HG03457 (cell line): ENCODE measurements at regions not wholly inside any gene's neighbourhood (a gene's known extent, or its start where the extent isn't known, plus 50 kb on each side); places are given as distances from the start of the nearest gene placed in this dataset.
"Not testable (repeated sequence)": the region's sequence is repeated elsewhere in the genome, so short reads cannot be mapped to it uniquely, and the experiment has no call there.

Experiments used
- ATAC-seq: cut with Tn5 transposase; IDR thresholded peaks from one replicate; pipeline ENCODE4 v1.9.1; 2021; ENCODE audit warnings: moderate number of reproducible peaks; ENCODE audit not compliant: unreplicated experiment

DNA sequence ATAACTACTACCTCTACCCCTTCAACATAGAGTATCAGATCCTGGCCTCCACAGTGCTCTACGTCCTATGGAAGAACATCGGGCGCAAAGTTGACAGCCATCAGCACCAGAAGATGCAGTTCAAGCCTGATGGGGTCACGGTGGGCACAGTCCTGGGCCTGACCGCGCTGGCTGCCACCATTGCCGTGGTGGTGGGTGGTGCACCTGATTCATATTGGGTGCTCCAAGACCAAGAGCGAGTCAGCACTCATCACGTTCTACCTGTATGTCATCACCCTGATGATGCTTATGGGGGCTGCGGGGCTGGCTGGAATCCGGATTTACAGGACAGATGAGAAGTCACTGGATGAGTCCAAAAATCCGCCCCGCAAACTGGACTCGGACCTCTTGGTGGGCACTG is 846.4 kb downstream of the RPIA start:
- not testable (repeated sequence) for ATAC-seq

DNA sequence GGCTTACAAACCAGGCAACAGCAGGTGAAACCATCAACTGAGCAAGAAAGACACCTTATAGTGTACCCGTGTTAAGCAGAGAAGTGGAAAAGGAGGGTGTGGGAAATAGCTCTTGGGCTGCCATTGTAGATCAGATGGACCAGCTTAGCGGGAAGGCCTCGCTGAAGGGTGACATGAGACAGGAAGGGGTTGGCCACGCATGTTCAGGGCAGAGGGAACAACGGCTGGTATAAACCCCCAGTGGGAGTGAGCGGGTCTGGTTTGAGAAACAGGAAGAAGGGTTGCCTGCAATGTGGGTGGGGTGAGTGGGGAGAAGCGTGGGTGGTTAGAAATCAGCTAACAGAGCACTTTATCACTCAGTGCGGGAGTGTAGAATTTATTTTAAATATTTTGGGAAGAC is 852.6 kb downstream of the RPIA start:
- ATAC-seq, result not testable (repeated sequence)

DNA sequence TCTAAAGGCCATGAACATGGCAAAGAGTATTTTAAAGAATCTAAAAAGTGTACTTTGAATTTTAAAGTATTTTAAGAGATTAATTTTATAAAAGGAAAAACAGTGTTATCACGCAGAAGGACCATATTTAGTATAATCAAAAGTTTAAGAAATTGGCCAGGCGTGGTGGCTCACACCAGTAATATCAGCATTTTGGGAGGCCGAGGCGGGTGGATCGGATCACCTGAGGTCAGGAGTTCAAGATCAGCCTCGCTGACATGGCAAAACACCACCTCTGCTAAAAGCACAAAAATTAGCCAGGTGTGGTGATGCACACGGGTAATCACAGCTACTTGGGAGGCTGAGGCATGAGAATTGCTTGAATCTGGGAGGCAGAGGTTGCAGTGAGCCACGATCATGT is 887.7 kb downstream of the RPIA start:
- ATAC-seq, result not testable (repeated sequence)

DNA sequence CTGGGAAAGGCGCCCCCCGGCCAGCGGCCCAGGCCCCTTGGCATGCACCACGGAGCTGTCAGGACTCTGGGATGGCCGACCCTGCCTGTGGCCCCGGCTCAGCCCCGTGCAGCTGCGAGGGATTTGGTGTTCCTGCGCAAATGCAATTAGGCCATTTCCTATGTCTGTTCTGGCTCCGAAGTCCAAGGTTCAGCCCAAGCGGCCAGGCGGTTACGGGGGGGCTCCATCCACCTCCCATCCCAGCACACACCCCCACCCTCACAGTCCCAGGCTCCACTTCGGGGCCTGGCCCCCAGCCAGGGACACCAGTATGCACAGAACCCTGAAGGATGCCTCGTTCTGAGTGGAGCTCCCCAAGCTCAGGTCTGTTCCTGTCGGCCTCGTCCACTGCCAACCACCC is 891.3 kb downstream of the RPIA start:
- ATAC-seq, result not testable (repeated sequence)

DNA sequence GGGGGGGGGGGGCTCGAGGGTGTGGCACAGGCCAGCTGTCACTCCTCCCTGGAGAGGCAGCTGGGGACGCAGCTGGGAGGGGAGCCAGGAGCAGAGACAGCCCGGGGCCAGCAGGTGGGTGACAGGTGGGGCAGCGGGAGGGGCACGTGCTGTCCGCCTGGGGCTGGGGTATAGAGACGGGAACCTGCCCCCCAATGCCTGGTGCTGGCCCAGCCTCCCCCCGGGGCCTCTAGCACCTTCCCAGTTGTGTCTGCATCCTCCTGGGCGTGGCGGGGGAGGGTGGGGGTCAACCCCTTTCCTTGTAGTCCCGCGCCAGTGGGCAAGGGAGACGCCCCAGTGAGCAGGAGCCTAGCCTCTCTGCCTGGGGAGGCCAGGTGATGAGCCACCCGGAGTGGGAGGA is 892.6 kb downstream of the RPIA start:
- ATAC-seq, result not testable (repeated sequence)

DNA sequence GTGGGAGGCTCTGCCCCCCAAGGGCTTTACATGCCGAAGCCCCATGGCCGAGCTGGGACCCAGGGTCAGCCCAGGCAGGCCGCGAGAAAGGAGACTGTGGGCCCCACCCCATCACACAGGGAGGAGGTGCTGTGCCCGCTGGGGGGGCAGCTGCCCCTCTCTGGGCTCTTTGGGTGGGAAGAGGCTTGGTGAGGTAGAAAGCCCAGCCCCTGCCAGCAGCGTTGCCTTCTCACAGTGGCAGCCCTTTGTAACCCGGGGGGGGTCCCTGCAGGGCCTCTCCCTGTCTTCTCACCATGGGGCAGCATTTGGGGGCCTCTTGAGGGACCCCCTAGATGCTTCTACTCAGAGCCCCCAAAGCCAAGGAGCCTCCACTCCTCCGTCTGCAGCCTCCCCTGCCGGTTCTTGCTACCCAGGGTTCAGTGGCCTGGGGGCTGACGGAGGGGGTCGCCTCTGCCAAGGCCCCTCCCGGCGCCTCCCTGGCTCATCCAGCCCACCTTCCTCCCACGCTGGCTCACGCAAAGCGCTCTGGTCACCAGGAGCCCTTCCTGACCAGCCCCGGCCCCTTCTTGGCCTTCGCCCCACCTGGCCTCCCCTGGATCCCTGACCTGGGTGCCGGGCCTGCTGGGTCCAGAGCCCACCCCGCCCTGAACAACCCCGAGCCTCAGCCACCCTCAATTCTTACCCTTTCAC is 893.5 kb downstream of the RPIA start:
- not testable (repeated sequence) for ATAC-seq

DNA sequence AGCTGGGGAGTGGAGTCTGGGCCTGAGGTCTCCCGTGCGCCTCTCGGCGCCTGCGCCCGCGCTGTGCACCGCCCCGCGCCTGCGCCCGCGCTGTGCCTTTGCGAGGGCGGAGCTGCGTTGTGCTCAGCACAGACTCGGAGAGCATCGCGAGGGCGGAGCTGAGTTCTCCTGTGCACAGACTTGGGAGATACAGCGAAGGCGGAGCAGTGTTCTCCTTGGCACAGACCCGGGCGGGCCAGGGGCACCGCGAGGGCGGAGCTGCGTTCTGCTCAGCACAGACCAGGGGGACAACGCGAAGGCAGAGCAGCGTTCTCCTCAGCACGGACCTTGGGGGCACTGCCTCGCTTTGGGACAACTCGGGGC is 894.1 kb downstream of the RPIA start:
- peak; percentile 100 for ATAC-seq

DNA sequence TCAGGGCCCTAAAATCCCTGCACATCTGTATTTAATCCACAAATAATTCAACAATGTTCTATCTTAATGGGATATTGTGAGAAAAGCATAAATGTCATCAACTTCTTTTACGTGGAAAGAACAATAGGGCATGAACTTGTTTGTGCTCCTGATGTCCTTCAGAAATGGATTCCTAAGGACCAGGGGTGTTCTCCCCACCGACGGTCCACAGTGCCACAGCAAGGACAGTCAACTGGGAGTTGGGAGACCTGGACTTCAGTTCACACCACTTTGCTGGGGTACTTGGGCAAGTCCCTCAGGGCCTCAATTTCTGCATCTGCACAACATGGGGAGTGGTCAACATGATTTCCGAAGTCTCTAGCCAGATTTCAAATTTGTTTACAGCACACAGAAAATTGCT is 908.4 kb downstream of the RPIA start:
- not testable (repeated sequence) for ATAC-seq

DNA sequence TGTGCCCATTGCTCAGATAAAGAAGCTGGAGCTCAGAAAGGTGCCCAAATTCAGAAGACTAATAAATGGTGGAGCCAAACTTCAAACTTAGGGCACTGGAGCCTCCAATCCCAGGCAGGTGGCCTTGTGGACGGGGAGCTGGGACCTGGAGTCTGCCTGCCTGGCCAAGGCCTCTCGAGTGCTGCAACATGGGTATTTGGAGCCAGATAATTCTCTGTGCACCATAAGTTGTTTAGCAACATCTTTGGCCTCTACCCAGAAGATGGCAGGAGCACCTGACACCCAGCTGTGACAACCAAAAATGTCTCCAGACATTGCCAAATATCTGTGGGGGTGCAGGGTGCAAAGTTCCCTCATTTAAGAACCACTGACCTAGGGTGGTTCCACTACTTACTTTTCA is 915.0 kb downstream of the RPIA start:
- ATAC-seq, result not testable (repeated sequence)

DNA sequence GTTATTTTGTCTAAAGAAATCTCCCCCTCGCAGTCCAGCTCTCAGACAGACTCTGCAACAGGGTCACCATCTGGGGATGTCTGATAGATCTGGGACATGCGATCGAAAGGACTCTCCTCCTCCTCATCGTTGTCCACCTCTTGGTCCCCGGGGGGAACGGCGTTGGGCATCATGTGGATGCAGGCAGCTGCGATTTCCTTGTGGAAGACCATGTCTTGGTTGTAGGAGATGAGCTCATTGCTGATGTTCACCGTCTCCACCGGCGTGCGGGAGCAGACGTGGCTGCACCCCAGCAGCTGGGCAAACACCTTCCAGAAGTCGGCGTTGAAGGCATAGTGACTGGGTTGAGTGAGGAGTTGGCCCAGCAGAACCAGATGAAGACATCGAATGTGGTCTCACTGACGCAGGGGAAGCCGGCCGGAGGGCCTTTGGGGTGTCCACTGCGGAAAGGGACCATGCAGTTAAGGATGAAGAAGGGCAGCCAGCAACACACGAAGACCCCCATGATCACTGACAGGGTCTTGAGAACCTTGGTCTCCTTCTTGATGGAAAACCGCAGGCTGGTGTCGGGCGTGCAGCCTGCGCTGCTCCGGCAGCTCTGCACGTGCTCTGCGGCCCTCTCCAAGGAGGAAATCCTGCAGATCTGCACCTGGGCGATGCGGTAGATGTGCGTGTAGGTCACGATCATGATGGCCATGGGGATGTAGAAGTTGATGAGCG is 918.9 kb downstream of the RPIA start:
- not testable (repeated sequence) for ATAC-seq

DNA sequence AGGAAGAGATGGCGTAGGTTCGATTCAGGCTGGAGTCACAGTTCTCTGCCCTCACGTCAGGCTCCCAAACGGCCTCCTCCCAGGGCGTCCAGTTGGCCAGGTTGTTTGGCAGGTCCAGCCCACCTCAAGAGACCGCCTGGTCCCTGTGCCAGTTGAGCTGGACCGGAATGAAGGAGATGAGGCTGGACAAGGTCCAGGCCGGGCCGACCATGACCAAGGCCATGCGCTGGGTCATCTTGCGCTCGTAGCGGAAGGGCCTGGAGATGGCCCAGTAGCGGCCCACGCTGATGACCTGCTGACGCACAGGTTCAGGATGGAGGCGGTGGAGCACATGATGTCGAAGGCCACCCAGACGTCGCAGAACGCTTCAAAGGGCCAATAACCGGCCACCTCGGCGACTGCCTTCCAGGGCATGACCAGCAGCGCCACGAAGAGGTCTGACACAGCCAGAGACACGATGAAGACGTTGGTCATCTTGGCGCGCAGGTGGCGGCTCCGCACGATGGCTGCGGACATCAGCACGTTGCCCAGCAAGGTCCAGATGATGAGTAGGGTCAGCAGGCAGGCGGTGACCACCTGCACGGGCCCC is 919.5 kb downstream of the RPIA start:
- not testable (repeated sequence) for ATAC-seq

DNA sequence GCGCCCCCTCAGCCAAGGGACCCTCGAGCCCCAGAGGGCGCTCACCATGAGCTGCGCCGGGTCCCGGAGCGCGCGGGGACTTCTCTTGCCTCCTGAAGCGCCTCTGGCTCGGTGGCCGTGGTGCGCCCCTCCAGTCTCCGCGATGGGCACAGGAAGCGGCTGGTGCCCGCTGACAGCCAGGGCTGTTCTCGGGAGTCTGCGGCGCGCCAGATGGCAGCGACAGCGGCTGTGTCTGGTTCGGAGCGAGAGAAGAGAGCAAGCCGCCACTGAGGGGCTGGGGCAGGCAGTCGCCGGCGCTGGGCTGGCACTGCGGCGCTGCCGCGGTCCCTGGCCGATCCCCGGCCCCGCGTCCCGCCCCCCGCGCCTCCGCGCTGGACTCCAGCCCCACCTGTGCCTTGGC is 920.2 kb downstream of the RPIA start:
- ATAC-seq, result not testable (repeated sequence)

DNA sequence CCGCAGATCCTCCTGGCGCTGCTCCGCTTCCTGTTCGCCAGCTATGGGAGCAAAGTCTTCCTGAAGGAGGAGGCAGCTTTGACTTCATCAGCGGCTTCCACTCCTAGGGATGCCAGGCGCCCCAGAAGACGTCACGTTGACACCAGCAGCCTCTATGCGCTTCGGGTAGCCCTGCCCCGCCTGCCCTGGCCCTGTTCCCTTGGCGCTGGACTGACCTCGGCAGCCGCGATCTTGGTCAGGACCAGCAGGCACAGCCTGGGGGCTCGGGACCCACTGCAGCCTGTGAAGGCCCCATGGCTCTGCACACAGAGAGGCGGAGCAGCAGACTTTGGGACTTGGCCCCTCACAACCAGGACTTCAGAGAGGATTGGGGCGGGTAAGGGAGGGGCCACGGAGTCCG is 957.8 kb downstream of the RPIA start:
- not testable (repeated sequence) for ATAC-seq

DNA sequence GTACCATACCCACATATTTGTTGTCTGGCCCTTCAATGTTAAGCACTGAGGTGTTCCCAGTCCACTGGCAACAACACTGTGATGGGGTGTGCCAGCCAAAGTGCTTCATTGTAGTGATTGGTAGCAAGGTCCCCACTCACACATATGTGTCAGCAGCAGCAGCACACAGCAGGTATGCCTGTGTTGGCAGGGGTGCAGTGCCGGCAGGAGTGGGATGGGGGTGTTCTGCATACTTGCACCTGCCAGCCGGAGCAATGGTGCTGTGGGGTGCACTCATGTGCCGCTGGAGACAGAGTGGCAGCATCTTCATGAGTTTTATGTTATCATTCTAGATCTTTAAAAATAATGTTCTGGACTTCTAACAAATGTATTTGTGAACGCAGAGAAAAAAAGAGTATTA is 987.8 kb downstream of the RPIA start:
- not testable (repeated sequence) for ATAC-seq
